ENCODE measurements at regions not wholly inside any gene's neighbourhood (a gene's known extent, or its start where the extent isn't known, plus 50 kb on each side); places are given as distances from the start of the nearest gene placed in this dataset.

GRCh38 chr5:32845171-32845570 lies 134.1 kb downstream of the NPR3 start:
- 69% methylated on average over 3 of the region's 3 CpGs for WGBS (ENCODE audit: missing lambda C conversion rate)
- no peak for DNase-seq (ENCODE audit: low read depth in 1 of 2, low spot score in 1 of 2)
- ChIA-PET CTCF (interaction anchor here (1.1 to 2.9 kb wide), 4 partner anchors 8 to 111 kb away, joined by 3 to 16 read pairs (median 5); no protein-coding TSS in a partner anchor), POLR2A (no interaction called here)
- Histone ChIP-seq H3K4me1 (no peaks in the 10 kb centered on the region), H3K4me3 (no peak overlapping the region), H3K9me3 (no peaks in the 10 kb centered on the region; the same call in 2 of the 3 replicates), H3K4me2 (no peak overlapping the region), H3K27ac (no peak overlapping the region)
- FAIRE-seq: no peak
- no peak for TF ChIP-seq JUN (IDR thresholded peaks at IDR 0.05)
- no peak for TF ChIP-seq RAD21 (conservative IDR thresholded peaks at IDR 0.05 in 1 of 2, IDR thresholded peaks at IDR 0.05 in 1 of 2)
- TF ChIP-seq NR3C1 (IDR thresholded peaks at IDR 0.05): no peak
- TF ChIP-seq HOXA7 (CRISPR knock-in tag; IDR thresholded peaks at IDR 0.05): no peak
- no peak for TF ChIP-seq MYC (IDR thresholded peaks at IDR 0.05; ENCODE audit: borderline replicate concordance, low read length)
- no peak for TF ChIP-seq SREBF2 (IDR thresholded peaks at IDR 0.05)
- no peak for TF ChIP-seq FOSB (CRISPR knock-in tag; IDR thresholded peaks at IDR 0.05)
- TF ChIP-seq BCL3 (IDR thresholded peaks at IDR 0.05): no peak
- no peak for TF ChIP-seq FOSL2 (IDR thresholded peaks at IDR 0.05)
- no peak for TF ChIP-seq FOSL2 (CRISPR knock-in tag; IDR thresholded peaks at IDR 0.05)
- TF ChIP-seq ATOH8 (CRISPR knock-in tag; IDR thresholded peaks at IDR 0.05; ENCODE audit: low read depth): no peak
- ATAC-seq: no peak

- ChIA-PET CTCF (no interaction called here), POLR2A (no interaction called here)
- no peak overlapping the region for H3K4me3 ChIP-seq
- peaks cover 15% of the 10 kb centered on the region for H3K4me1 ChIP-seq
- no peak overlapping the region for H3K27ac ChIP-seq
- no peak overlapping the region for H3K4me2 ChIP-seq
- TF ChIP-seq MAFK (IDR thresholded peaks at IDR 0.05; ENCODE audit: partially characterized antibody): no peak
- no peak for TF ChIP-seq HES2 (IDR thresholded peaks at IDR 0.05)
- no peak for ATAC-seq
- no peaks in the 10 kb centered on the region; the same call in 2 of the 3 replicates for H3K9me3 ChIP-seq
- FAIRE-seq: no peak
- no peak for DNase-seq (ENCODE audit: low read depth in 1 of 2, low spot score in 1 of 2)
Observed at GRCh38 chr5:32848120-32848519, 137.0 kb downstream of the NPR3 start.

GRCh38 chr5:32848681-32849080 lies 137.6 kb downstream of the NPR3 start:
- Histone ChIP-seq H3K27ac (0 out of 6 replicates have a peak overlapping the region, but pooled peaks of 1 of the 2 experiments have one; percentile 9), H3K4me3 (no peak overlapping the region), H3K4me1 (peaks cover 16% of the 10 kb centered on the region), H3K4me2 (no peak overlapping the region), H3K9me3 (no peaks in the 10 kb centered on the region; the same call in 2 of the 3 replicates)
- POLR2A ChIA-PET: no interaction called here
- 64% methylated on average over 3 of the region's 3 CpGs for WGBS (ENCODE audit: missing lambda C conversion rate)
- no peak for FAIRE-seq
- DNase-seq (ENCODE audit: low read depth in 1 of 2, low spot score in 1 of 2): no peak
- no peak for ATAC-seq
- CTCF ChIA-PET: no interaction called here
- TF ChIP-seq MAX (IDR thresholded peaks at IDR 0.05) (no peak), REST (IDR thresholded peaks at IDR 0.05) (no peak), GATA3 (IDR thresholded peaks at IDR 0.05; ENCODE audit: borderline replicate concordance) (no peak), USF2 (IDR thresholded peaks at IDR 0.05) (no peak), POLR2AphosphoS2 (conservative IDR thresholded peaks at IDR 0.05; ENCODE audit: low read length) (no peak), RNF2 (IDR thresholded peaks at IDR 0.05; ENCODE audit: borderline replicate concordance, low read depth) (no peak), ZC3H11A (IDR thresholded peaks at IDR 0.05) (no peak), ATOH8 (CRISPR knock-in tag; IDR thresholded peaks at IDR 0.05; ENCODE audit: low read depth) (no peak), TP53 (CRISPR knock-in tag; IDR thresholded peaks at IDR 0.05) (no peak), CHD2 (IDR thresholded peaks at IDR 0.05; ENCODE audit: low read length, partially characterized antibody) (no peak), CBX2 (IDR thresholded peaks at IDR 0.05; ENCODE audit: borderline replicate concordance, low read depth) (no peak), ELK1 (IDR thresholded peaks at IDR 0.05; ENCODE audit: low read depth, low read length) (no peak), JUNB (IDR thresholded peaks at IDR 0.05) (no peak), EP300 (IDR thresholded peaks at IDR 0.05) (no peak), RAD21 (conservative IDR thresholded peaks at IDR 0.05 in 1 of 2, IDR thresholded peaks at IDR 0.05 in 1 of 2) (no peak), SREBF2 (IDR thresholded peaks at IDR 0.05) (no peak), HOXA7 (CRISPR knock-in tag; IDR thresholded peaks at IDR 0.05) (no peak)

Measured in A549 (cell line).